Head of caudate nucleus (tissue), 42 donors: ENCODE measurements at regions not wholly inside any gene's neighbourhood (a gene's known extent, or its start where the extent isn't known, plus 50 kb on each side); places are given as distances from the start of the nearest gene placed in this dataset.
"Not testable (repeated sequence)": the region's sequence is repeated elsewhere in the genome, so short reads cannot be mapped to it uniquely, and the experiment has no call there.

Experiments used
- DNase-seq, 42 donors: peaks; one replicate each; pipeline versions ENCODE4 v3.0.0 to v3.0.0-alpha.2; 2020 to 2021; ENCODE audit warnings: mixed read lengths in 7 of 42
- intact Hi-C: fragments of 100-400 bp; cut with DNase I; formaldehyde crosslinking; loops from one replicate; pipeline ENCODE4 v1.15.0; 2022

DNA sequence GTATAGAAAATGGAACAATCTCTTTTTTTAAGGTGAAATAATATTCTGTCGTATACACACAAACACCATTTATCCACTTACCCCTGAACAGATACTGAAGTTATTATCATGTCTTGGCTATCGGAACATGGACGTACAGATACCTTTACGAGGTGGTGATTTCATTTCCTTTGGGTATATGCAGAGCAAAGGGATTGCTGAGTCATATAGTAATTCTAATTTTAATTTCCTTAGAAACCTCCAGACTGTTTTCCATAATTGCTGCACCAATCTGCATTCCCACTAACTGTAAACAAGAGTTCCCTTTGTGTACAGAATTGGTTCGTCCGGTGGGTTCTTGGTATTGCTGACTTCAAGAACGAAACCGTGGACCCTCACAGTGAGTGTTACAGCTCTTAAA lies 179.4 kb downstream of the SHOX2 start:
- intact Hi-C loops: no loop called here
- DNase-seq: no peak

DNA sequence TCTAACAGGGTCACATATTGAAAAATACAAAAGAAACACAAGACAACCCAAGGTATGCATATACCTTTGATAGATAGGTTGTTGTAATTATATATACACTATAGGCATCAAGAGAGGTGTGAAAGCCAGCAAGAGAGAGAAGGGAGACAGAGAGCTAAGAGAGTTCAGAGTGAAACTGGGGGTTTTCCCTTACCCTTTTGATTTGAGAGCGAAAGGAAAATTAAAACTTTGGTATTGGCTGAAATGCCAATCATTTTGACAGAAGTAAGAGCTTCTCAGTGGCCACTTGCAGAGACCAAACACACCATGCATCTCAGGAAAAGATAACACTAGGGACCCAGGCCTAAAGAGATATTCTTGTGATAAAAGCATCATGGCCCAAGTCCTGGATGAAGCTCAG lies 183.6 kb downstream of the SHOX2 start:
- no peak for DNase-seq
- intact Hi-C loops: no loop called here

DNA sequence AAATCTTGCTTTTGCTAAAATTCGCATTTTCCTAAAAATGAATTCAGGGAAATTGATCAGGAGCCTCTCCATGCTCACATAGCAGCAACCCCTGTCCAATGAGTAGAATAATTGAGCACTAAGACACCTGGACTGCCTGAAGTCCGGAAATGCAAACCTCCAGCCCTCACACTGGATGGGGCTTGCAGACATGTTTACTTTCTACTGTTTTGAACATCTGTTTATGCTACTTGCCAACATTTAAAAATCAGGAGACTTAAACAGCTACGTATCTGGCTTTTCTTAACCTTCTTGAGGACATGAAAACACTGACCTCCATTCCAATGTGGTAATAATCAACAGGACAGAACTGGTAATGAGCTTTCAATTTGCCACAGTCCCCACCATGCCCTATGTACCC lies 184.4 kb downstream of the SHOX2 start:
- intact Hi-C loops: no loop called here
- DNase-seq: no peak

DNA sequence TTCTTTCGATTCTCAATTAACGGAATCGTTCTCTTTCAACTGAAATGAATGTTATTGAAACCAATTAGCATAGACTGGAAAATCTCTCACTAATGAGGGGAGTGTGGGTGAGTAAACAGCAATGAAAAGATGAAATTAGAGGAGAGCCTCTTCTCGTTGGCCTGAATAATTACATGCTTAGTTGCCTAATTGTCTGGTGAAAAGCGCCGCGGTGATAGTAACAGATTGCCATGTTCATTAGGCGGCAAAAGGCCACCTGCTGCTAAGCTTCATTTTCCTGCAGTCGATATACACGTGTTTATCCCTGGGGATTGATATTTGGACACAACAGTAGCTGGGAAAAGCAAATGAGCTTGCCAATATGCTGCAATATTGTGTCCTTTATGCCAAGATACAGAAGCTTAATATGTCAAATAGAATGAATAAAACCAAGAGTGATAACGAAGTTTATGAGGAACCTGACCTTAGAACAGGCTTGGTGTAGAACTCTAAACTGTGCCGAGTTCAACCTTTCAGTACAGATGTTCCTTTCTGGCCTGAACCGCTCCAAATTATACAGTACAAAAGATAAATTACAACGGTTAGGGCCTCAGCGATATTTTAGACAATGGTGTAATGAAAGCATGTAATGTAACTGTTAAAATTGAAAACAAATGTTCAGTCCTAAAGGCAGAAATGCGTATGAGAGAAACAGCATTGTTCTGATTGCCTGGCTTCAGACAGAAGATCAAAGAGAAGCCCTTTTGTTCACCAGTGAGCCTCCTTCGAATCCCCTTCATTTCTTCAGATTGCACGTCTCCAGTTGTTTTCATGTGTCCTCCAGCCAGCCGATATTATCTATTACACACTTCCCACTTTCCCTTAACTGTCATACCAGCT lies 185.2 kb downstream of the SHOX2 start:
- intact Hi-C loops: no loop called here
- DNase-seq: no peak

DNA sequence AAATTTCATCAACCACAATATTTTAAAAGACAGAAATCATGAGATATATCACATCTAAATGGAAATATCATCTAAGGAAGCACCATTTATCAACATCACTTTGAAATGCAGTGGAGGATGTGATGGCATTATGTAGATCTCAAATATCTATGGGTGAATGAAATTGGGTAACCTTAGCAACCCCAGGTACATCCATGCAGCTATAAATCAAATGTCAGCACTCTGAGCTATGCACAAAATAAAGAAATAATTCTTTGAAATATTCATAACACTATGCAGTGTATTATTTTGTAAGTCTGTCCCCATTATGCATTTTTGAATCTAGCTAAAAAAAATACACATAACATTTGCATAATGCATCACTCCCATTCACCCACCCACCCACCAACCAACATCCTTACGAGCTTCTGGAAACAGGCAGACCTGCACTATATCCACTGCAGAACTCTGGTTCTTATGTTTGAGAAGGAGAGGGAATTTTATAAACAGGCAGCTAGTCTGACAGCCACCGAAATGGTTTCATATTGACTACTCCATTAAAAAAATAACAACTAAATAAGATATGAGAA lies 186.8 kb downstream of the SHOX2 start:
- intact Hi-C loops: no loop called here
- no peak for DNase-seq

DNA sequence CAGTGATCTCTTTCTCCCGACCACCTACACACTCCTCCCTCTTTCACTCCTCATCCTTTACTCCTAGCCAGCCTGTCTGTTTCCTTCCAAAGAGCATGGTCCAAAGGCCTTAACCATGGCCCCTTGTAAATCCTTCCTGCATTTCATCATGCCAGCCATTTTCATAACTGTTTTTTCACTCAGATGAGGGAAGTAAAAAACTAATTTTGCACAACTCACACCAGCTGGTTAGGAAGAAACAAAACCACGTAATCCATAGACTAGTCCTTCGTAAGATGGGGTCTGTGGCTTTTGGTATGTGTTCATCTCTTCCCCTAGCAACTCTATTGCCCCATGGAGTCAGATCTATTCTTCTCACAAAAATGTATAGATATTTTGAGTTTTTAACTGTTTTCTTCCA lies 187.8 kb downstream of the SHOX2 start:
- DNase-seq: no peak
- intact Hi-C loops: no loop called here

DNA sequence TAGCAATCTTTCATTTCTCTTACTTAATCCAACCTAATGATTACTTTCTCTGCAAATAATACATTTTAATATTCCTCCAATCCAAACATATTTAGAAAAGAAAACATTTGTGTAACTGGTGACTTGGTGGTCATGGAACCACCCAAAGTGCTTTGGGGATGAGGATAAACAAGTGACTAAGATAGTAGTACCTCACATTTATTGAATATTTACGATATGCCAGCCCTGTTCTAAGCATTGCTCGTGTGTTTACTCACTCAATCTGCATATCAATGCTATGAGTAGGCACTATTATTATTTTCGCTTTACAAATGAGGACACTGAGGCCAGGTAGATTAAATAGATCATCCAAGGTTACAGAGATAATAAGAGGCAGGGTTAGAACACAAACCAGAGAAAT lies 189.5 kb downstream of the SHOX2 start:
- DNase-seq: no peak
- intact Hi-C loops: no loop called here

DNA sequence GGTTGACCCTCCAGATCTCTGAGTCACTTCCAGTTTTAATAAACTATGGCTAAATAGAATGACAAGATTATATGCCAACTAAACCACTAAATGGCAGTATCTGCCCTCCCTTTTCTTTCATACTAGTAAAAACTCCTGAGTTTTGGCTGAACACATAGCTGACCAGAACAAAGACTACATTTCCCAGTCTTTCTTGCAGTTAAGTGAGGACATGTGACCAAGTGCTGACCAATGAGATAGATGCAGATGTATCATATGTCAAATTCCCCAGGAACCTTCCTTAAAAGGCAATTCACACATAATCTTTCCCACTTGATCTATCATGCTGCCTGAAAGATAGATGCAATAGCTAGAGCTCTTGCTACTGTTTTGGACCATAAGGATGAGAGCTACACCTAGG lies 191.3 kb downstream of the SHOX2 start:
- DNase-seq: no peak
- intact Hi-C loops: no loop called here

DNA sequence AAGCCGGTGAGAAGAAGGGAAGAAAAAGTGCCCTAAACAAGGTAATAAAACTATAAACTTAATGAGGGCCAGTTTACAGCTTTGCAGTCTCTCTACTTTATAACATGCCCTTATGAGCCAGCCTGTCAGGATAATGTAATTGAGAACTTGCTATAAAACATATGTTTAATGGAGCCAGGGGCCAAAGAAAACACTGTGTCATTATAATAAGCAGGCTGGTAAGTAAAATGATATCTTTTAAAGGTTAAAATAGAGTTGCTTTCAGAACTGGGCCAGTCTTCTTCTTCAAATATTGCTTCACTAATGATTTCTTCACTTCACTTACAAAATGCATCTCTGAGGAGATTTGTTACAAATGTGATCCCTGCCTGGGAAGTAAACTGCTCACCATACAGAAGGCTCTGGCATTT lies 192.5 kb downstream of the SHOX2 start:
- intact Hi-C loops: no loop called here

DNA sequence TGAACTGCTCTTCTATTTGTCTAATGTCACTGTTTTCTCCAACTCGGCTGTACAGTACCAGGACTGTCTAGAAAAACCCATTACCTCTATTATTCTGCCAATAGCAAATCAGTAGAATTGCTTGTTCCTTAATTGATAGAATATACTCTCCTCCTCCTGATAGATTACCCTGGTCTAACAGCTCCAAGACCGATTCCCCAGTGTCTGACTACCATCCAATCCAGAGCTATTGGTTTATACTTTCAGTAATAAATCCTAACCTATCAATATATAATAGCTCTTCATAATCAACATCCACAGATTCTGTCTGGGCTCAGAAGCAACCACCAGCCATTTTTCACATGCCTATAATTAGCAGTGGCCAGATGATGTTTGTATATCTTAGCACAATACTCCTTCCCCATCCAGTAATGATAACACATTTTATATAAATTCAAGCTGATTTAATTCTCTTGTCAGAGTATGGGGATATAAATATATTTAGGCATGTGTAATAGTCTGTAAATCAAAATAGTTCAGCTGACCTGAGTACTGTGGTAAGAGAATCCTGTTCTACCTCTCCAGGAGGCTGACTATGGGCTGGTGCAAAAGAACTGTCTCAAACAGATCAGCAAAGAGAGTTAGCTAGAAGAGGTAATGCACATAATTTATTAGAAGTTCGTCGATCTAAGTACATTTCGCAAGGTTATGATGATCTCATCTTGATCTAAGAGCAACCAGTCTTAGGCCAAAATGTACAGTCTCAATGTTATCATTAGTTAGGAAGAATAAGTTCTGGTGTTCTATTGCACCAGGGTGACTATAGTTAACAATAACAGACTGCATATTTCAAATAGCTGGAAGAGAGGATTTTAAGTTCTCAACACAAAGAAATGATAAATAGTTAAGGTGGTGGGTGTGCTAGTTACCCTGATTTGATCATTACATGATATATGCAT lies 193.4 kb downstream of the SHOX2 start:
- DNase-seq: no peak
- intact Hi-C loops: no loop called here

More for the DNA sequence above, 192.5 kb downstream of the SHOX2 start:
- no peak for DNase-seq

DNA sequence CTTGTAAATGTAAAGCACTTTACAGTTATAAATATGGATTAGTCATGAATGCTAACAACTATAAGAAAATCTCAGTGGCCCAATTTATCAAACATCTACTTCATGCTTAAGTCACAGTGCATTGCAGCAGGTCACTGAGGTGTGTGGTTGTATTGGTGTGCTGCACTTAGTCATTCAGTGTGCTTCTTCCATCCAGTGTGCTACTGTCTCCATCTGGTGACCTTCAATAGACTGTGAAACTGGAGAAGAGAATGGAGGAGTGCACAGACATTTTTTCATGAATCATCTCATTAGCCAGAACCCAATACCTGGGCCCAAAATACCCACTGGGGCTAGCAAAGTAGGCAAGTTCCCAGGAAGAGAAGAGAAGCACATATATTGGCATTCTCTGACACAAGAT lies 199.6 kb downstream of the SHOX2 start:
- intact Hi-C loops: no loop called here
- DNase-seq: no peak

DNA sequence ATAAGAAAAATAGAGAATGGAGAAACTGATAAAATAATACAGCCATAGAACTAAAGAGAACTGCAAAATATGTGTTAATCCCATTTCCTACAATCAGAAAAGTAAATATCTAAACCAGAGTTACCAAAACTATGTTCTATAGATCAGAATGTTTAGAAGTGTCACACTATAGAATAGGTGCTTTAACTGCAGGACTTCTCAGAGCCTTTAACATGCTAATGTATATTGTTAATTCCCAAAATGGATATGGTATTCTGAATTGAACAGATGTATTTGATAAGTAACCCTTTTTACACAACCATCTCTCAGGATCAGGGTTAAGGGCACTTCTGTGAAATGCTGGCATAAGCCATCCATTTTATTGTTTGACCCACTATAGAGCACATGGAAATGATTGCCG lies 200.3 kb downstream of the SHOX2 start:
- DNase-seq: no peak

DNA sequence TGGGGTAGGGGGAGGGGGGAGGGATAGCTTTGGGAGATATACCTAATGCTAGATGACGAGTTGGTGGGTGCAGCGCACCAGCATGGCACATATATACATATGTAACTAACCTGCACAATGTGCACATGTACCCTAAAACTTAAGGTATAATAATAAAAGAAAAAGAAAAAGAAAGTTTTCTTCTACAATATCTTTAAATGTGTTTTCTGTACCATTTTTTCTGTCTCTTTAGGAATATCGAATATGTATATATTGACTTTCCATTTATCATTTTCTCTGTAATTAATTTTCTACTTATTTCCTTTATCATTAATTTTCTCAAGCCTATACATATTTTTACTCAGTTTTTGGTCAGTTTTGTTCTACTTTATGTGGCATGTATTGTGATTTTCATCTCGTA lies 203.5 kb downstream of the SHOX2 start:
- intact Hi-C loops, DNase-seq: not testable (repeated sequence)

More for the DNA sequence above, 200.3 kb downstream of the SHOX2 start:
- intact Hi-C loops: no loop called here

DNA sequence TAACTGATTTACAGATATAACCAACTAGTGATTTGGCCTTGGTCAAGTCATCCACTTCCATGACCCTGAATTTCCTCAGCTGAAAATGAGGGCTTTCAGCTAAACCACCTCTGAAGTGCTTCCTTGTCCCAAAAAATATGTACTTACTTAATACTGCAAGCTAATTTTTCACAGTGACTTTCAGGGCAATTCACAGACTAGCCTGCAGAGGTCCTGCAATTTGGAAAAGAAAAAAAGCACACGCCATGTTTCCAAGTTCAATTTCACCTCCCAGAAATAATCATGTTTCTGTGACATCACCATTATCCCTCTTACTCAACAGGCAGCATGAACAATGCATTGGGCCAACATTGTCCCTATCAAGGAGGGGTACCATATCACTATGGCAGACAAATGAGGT lies 218.2 kb downstream of the SHOX2 start:
- DNase-seq: no peak
- intact Hi-C loops: no loop called here

DNA sequence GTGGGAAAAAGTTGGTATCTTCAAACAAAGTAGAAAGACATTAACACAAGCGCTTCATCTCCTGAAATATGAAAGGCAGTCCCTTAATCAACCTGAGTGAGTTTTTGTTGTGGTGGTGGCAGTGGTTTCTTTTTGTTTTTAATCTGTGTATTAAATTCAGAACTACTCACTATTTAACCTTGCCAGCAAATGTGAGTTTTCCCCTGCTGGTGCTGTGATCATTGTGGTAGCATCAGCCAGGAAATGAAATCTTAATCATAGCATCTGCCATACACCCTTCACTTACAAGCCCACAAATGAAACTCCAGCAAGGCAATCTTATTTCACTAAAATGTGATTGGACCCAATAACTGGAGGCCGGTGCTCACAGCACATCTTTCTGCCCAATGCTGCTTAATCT lies 229.7 kb downstream of the SHOX2 start:
- DNase-seq: no peak
- intact Hi-C loops: no loop called here

DNA sequence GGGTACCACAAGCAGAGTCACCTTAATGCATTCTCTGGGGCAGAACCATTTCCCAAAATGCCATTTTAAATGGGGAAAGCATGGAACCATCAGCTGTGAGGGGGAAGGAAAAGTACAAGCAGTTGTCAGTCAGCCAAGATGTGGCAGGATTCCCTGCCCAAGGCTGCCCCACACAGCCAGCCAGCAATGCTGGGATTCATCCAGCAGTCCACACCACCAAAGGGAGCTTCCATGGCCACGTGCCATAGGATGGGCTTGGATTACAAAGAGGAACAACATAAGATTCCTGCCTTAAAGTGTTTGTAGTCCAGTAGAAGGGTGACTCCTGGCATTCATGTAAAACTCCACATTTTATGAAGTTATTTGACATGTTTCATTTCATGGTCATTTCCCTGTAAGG lies 233.3 kb downstream of the SHOX2 start:
- intact Hi-C loops: no loop called here
- peak in 1 of 42 donors; percentile 10 for DNase-seq

DNA sequence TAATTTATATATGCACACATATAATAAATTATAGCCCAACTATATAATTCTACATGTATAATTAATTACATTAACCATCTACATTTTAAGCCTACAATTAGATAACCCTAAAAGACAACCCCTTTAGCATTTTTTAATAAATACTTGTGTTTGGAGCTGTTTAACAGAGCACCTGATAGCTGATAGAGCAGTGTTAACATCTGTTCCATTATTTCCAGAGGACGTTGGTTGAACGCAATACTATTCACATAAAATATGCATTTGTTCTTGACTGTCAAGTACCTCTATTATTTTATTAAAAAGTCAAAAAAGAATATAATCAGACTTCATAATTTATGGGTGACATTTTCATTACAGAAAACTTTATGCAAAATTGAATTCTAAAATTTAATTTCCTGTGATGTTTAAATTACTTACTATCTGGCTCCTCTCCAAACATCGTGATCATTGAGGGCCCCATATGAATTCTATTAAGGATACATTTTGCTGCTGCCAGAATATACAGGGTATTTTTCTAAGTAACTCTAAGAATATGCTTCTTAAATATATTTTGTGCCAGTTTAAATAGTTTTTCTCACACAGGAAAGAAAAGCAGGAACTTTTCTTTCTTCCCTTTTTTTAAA lies 234.3 kb downstream of the SHOX2 start:
- DNase-seq: no peak
- intact Hi-C loops: no loop called here

DNA sequence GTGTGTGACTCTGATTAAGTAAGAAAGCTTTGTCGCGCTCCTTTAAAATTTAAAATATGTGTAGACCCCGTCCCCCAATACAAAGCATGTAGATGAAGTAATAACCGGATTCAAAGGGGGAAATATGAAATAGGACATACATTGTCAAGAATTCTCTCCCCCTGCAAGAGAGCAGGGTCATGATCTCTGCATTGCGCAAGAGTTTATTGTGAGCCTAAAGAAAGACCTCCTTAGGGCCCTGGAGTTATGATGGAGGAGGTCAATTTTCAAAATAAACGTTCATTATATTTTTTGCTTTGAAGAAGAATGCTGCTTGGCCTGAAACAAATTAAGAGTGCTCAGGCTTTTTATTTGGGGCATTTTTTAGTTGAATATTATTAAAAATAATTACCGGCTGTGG lies 235.0 kb downstream of the SHOX2 start:
- intact Hi-C loops: no loop called here

DNA sequence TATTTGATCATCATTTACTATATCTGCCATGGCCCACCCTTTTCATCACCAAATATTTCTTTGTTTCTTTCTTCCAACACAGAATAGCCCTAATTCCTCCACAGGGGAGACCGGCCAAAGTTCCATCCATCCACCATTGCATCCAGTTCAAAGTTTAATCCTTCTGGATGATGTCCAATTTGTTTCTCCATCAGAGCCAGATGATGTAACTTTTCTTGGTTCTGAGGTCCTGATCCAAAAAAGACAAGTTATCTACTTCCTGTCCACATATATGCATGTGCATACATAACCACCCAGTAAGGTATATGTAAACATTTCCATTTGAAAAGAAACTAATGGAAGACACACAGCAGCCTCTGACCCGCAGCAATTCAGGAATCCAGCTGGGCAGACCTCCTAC lies 237.3 kb downstream of the SHOX2 start:
- DNase-seq: no peak
- intact Hi-C loops: no loop called here

More for the DNA sequence above, 235.0 kb downstream of the SHOX2 start:
- no peak for DNase-seq
